T47D (cell line): ENCODE measurements at regions not wholly inside any gene's neighbourhood (a gene's known extent, or its start where the extent isn't known, plus 50 kb on each side); places are given as distances from the start of the nearest gene placed in this dataset.

Experiments used
- DNase-seq, 2 experiments: peaks; one replicate each; pipeline versions ENCODE4 v3.0.0 to v3.0.0-alpha.2; 2011 to 2012; ENCODE audit warnings: low read depth in 1 of 2, low spot score in 1 of 2
- JUND ChIP-seq: IDR thresholded peaks from 2 replicates; pipeline ENCODE4 v1.6.1; 2012; ENCODE audit warnings: low read depth
- in situ Hi-C: cut with HindIII; loops from 2 replicates; pipeline ENCODE4 v1.10.0; 2016; ENCODE audit warnings: low sequenced_read_pairs, low pct_unique_long_range_greater_than_20kb

DNA sequence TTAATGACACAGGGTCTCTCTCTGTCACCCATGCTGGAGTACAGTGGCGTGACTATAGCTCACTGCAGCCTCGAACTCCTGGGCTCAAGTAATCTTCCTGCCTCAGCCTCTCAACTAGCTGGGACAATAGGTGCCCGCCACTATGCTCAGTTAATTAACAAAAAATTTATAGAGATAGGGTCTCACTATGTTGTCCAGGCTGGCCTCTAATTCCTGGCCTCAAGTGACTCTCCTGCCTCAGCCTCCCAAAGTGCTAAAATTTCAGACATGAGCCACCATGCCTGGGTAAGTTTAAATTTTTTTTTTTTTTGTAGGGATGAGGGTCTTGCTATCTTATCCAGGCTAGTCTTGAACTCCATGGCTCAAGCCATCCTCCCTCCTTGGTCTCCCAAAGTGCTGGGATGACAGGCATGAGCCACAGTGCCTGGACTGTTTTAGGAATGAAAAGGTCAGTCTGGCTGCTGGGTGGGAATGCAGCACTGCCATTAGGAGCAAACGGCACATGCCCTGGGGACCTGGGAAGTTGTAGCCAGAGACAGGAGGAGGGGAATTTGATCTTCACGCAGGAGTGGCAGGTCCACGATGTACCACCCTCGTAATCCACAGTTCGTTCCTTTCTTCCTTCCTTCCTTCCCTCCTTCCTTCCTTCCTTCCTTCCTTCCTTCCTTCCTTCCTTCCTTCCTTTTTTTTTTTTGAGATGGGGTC is 106.7 kb downstream of the HAPSTR1 start:
- no peak for DNase-seq
- in situ Hi-C loops: no loop called here
- TF ChIP-seq JUND: no peak

DNA sequence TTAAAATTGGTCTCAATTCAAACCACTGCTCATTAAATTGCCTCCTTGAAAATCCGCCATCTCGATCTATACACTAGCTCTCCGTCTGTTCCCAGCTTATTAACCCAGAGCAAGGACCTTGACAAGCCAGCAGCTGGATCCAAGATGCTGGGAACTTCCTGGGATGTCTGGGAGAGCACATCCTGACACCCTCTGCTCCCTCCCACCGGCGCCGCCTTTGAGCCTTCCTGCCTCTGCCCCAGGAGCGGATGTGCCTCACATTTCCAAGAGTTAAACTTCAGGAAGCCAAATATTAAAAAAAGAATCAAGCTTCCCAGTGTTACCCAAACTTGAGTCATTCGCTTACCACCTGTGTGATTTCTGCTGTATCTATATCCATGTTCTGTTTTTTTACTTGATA is 107.9 kb downstream of the HAPSTR1 start:
- TF ChIP-seq JUND: no peak
- in situ Hi-C loops: no loop called here
- DNase-seq: no peak

DNA sequence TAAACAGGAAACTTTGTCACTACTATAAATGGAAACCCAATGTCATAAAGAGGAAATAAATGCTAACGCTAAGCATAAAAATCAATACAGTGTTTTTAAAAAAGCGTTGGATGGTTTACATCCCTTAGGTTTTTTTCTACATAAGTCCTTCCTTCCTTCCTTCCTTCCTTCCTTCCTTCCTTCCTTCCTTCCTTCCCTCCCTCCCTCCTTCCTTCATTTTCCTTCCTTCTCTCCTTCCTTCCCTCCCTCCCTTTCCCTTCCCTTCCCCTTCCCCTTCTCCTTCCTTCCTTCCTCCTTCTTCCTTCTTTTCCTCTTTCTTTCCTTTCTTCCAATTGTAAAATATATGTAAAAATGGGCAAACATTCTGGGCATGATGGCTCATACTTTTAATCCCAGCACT is 108.3 kb downstream of the HAPSTR1 start:
- in situ Hi-C loops: no loop called here
- no peak for TF ChIP-seq JUND

GRCh38 chr16:9203956-9204355 is 112.5 kb downstream of the HAPSTR1 start:
- TF ChIP-seq JUND: no peak
- in situ Hi-C loops: no loop called here
- no peak for DNase-seq

More for the DNA sequence above, 108.3 kb downstream of the HAPSTR1 start:
- no peak for DNase-seq

- in situ Hi-C loops: no loop called here
- no peak for TF ChIP-seq JUND
- DNase-seq: no peak
Measured at GRCh38 chr16:9205661-9206060, 114.2 kb downstream of the HAPSTR1 start.

GRCh38 chr16:9206156-9206555 is 114.7 kb downstream of the HAPSTR1 start:
- TF ChIP-seq JUND: no peak

GRCh38 chr16:9212621-9213020 is 121.2 kb downstream of the HAPSTR1 start:
- TF ChIP-seq JUND: no peak
- in situ Hi-C loops: no loop called here
- DNase-seq: no peak

More at GRCh38 chr16:9206156-9206555, 114.7 kb downstream of the HAPSTR1 start:
- in situ Hi-C loops: no loop called here
- DNase-seq: no peak

- DNase-seq: no peak
- no peak for TF ChIP-seq JUND
- in situ Hi-C loops: no loop called here
Measured at GRCh38 chr16:9219813-9220212, 128.4 kb downstream of the HAPSTR1 start.

DNA sequence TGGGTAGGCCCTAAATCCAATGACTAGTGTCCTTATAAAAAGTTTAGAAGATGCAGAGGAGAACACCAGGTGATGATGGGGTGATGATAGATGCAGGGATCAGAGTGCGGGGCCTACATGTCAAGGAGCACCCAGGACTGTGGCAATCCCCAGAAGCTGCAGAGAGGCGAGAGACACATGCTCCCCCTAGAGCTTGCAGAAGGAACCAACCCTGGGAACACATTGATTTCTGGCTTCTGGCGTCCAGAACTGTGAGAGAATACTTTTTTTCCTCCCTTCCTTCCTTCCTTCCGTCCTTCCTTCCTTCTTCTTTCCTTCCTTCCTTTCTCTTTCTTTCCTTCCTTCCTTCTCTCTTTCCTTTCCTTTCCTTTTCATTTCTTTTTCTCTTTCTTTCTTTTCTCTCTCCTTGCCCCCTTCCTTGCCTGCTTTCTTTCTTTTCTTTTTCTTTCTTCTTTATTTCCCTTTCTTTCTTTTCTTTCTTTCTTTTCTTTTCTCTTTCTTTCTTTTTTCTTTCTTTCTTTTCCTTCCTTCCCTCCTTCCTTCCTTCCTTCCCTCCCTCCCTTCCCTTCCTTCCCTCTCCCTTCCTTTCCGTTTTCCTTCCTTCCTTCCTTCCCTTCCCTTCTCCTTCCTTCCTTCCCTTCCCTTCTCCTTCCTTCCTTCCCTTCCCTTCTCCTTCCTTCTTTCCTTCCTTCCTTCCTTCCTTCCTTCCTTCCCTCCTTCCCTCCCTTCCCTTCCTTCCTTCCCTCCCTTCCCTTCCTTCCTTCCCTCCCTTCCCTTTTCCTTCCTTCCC is 134.3 kb downstream of the HAPSTR1 start:
- in situ Hi-C loops: no loop called here
- peak in 1 of 2 experiments; percentile 26 for DNase-seq
- TF ChIP-seq JUND: no peak

DNA sequence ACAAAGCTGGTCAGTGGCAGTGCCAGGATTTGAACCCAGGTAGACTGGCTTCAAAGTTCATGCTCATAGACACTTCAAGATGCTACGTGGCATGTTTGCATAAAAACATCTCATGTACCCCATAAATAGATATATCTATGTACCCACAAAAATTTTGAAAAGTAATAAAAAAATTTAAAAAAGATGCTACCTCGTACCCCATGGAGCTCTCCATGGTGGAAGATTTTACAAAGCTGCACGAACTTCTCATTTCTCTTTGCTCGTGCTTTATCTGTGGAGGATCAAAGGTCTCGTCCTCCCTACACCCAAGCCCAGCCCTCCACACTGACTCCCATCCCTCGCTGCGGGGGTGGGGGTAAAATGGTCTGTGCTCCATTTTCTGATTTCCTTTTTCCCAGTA is 135.5 kb downstream of the HAPSTR1 start:
- in situ Hi-C loops: no loop called here
- TF ChIP-seq JUND: no peak
- DNase-seq: no peak

- in situ Hi-C loops: no loop called here
- TF ChIP-seq JUND: no peak
Measured at GRCh38 chr16:9231039-9231438, 139.6 kb downstream of the HAPSTR1 start.

DNA sequence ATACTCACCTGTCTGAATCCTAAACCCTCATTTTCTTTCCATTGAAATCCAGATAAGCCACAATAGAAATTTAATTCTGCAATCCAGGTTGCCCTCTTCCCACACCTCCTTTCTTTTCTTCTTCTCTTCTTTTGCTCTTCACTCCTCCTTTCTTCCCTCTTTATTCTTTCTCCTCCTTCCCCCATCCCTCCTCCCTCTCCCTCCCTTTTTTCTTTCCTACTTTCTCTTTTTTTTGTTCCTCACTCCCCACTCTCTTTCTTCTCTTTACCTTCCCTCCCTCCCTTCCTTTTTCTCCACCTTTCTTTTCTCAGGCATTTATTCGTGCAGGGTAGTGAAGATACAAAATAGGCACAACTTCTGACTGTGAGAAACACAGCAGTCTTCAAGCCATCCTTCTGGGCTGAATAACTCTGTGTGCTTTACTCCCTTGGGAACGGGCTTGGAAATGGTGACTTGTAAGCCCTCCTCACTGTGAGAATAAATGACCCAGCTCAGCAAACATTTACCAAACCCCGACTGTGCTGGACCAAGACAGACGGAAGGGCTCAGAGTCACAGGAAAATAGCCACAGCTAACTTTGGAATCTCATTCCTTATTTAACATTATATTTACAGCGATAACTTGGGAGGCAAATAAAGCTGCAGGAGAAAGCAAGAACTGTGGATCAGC is 140.8 kb downstream of the HAPSTR1 start:
- DNase-seq: no peak
- TF ChIP-seq JUND: no peak
- in situ Hi-C loops: no loop called here

More at GRCh38 chr16:9231039-9231438, 139.6 kb downstream of the HAPSTR1 start:
- DNase-seq: no peak

- no peak for DNase-seq
- no peak for TF ChIP-seq JUND
- in situ Hi-C loops: no loop called here
Measured at GRCh38 chr16:9235867-9236266, 144.4 kb downstream of the HAPSTR1 start.
